ENCODE measurements at regions not wholly inside any gene's neighbourhood (a gene's known extent, or its start where the extent isn't known, plus 50 kb on each side); places are given as distances from the start of the nearest gene placed in this dataset.
A peak's percentile ranks its signal among the peaks of the same experiment; 100 is the strongest.

DNA sequence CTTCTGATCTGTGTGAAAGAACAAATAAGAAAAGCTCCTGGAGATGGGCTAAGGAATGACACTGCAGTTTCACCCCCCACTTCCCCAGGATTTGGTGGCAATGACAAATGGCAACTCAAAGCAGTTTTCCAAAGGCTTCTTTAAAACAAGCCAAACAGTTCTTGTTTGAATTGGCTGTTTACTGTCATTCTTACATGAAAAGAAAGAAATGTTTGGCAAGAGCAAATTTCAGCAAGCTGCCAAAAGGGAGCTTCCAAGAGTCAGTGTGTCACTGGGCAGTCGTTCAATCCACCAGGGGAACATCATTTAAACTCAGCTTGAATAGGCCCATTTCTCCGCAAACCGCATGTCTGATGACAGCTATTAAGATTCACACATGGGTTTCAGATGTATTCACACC, 119.0 kb upstream of the RHOBTB1 start:
- ChIA-PET CTCF (ENCODE audit: low intra/inter-chr PET ratio, low total read pairs) (no interaction called here), POLR2A (interaction anchor here (0.8 to 4.9 kb wide), 8 partner anchors 9 to 120 kb away, joined by 3 to 37 read pairs (median 4); partner anchors contain the start of gene RHOBTB1)
- peak overlapping the region; percentile 52 for H3K4me2 ChIP-seq (ENCODE audit: low read depth, low read length)
- intact Hi-C loops (cut with micrococcal nuclease; ENCODE audit: unreplicated experiment) = loop anchor here (1.0 kb wide), 1 partner anchor 85 kb away; no protein-coding TSS in a partner anchor
- H4K20me1 ChIP-seq (ENCODE audit: insufficient read depth, low read length) = no peaks in the 10 kb centered on the region
- peak overlapping the region; percentile 28; the same call in 1 of the 2 replicates for H3K9ac ChIP-seq (ENCODE audit: insufficient read depth, low read depth, low read length)
- FAIRE-seq = peak; percentile 77
- H3K36me3 ChIP-seq (replicated peaks in 1 of 2; ENCODE audit: control insufficient read depth in 1 of 2, insufficient read depth in 2 of 2, low read length in 2 of 2) = no peaks in the 10 kb centered on the region
- no peak overlapping the region for H3K4me3 ChIP-seq (replicated peaks in 1 of 3; ENCODE audit: insufficient read depth in 1 of 3, low read depth in 2 of 3, low read length in 3 of 3)
- H2AFZ ChIP-seq (ENCODE audit: low read length) = no peak overlapping the region
- H3K27ac ChIP-seq (ENCODE audit: extremely low read length, insufficient read depth, low read length) = peak overlapping the region; percentile 87
- no peaks in the 10 kb centered on the region for H3K9me3 ChIP-seq (ENCODE audit: low read length)
- no TSS peak for BruUV-seq (replicated peaks)
- no peaks in the 10 kb centered on the region for H3K79me2 ChIP-seq (ENCODE audit: insufficient read depth, low read length)
- WGBS (ENCODE audit: low lambda C conversion rate) = 2% methylated on average over 3 of the region's 3 CpGs
- peaks cover 63% of the 10 kb centered on the region for H3K4me1 ChIP-seq (ENCODE audit: insufficient read depth, low read length)
- ATAC-seq = peak; percentile 84
- H3K27me3 ChIP-seq (ENCODE audit: control insufficient read depth in 1 of 2, insufficient read depth in 2 of 2, low read length in 2 of 2) = no peaks in the 10 kb centered on the region
- DNase-seq (ENCODE audit: low spot score) = peak; percentile 95
- in situ Hi-C loops (cut with HindIII; ENCODE audit: extremely low pct_ligation_motif_present, low pct_unique_long_range_greater_than_20kb) = no loop called here
- TF ChIP-seq SALL1 (CRISPR knock-in tag; IDR thresholded peaks at IDR 0.05) = peak; percentile 86
- no peak for TF ChIP-seq ZNF839 (CRISPR knock-in tag; IDR thresholded peaks at IDR 0.05; ENCODE audit: borderline replicate concordance)
- peak; percentile 94 for TF ChIP-seq FOXA3 (CRISPR knock-in tag; IDR thresholded peaks at IDR 0.05)
- TF ChIP-seq NFKB2 (CRISPR knock-in tag; IDR thresholded peaks at IDR 0.05; ENCODE audit: borderline replicate concordance) = no peak
- TF ChIP-seq MIER2 (CRISPR knock-in tag; IDR thresholded peaks at IDR 0.05) = 0 out of 2 replicates have a peak, but pooled peaks have one; percentile 76
- TF ChIP-seq ZNF160 (CRISPR knock-in tag; IDR thresholded peaks at IDR 0.05) = no peak
- no peak for TF ChIP-seq ZNF335 (CRISPR knock-in tag; IDR thresholded peaks at IDR 0.05)
- peak in 1 of 2 experiments; percentile 58; a peak in 2 of 4 replicates for TF ChIP-seq NR2F1 (CRISPR knock-in tag; IDR thresholded peaks at IDR 0.05)
- TF ChIP-seq, protein P1, sequence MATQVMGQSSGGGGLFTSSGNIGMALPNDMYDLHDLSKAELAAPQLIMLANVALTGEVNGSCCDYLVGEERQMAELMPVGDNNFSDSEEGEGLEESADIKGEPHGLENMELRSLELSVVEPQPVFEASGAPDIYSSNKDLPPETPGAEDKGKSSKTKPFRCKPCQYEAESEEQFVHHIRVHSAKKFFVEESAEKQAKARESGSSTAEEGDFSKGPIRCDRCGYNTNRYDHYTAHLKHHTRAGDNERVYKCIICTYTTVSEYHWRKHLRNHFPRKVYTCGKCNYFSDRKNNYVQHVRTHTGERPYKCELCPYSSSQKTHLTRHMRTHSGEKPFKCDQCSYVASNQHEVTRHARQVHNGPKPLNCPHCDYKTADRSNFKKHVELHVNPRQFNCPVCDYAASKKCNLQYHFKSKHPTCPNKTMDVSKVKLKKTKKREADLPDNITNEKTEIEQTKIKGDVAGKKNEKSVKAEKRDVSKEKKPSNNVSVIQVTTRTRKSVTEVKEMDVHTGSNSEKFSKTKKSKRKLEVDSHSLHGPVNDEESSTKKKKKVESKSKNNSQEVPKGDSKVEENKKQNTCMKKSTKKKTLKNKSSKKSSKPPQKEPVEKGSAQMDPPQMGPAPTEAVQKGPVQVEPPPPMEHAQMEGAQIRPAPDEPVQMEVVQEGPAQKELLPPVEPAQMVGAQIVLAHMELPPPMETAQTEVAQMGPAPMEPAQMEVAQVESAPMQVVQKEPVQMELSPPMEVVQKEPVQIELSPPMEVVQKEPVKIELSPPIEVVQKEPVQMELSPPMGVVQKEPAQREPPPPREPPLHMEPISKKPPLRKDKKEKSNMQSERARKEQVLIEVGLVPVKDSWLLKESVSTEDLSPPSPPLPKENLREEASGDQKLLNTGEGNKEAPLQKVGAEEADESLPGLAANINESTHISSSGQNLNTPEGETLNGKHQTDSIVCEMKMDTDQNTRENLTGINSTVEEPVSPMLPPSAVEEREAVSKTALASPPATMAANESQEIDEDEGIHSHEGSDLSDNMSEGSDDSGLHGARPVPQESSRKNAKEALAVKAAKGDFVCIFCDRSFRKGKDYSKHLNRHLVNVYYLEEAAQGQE (IDR thresholded peaks at IDR 0.05; ENCODE audit: borderline replicate concordance in 1 of 2, low read depth in 1 of 2, low read length in 2 of 2) = peak in 1 of 2 experiments; percentile 24; a peak in 1 of 4 replicates
- TF ChIP-seq PHF21A (CRISPR knock-in tag; IDR thresholded peaks at IDR 0.05) = peak; percentile 82
- peak; percentile 77 for TF ChIP-seq MED8 (CRISPR knock-in tag; IDR thresholded peaks at IDR 0.05; ENCODE audit: insufficient replicate concordance)
- TF ChIP-seq ZNF737 (CRISPR knock-in tag; IDR thresholded peaks at IDR 0.05; ENCODE audit: borderline replicate concordance) = no peak
- TF ChIP-seq MEIS2 (CRISPR knock-in tag; IDR thresholded peaks at IDR 0.05) = peak; percentile 93
- TF ChIP-seq TBL1XR1 (IDR thresholded peaks at IDR 0.05; ENCODE audit: borderline replicate concordance, low read length, partially characterized antibody) = no peak
- TF ChIP-seq TOPORS (CRISPR knock-in tag; IDR thresholded peaks at IDR 0.05) = no peak
- peak; percentile 66; the same call in 1 of the 2 replicates for TF ChIP-seq KDM6A (CRISPR knock-in tag; IDR thresholded peaks at IDR 0.05; ENCODE audit: low read depth)
- TF ChIP-seq ZBTB25 (CRISPR knock-in tag; IDR thresholded peaks at IDR 0.05) = peak; percentile 49; the same call in 1 of the 2 replicates
- TF ChIP-seq NFIC (IDR thresholded peaks at IDR 0.05; ENCODE audit: low read length) = peak; percentile 98
- TF ChIP-seq, protein P2, sequence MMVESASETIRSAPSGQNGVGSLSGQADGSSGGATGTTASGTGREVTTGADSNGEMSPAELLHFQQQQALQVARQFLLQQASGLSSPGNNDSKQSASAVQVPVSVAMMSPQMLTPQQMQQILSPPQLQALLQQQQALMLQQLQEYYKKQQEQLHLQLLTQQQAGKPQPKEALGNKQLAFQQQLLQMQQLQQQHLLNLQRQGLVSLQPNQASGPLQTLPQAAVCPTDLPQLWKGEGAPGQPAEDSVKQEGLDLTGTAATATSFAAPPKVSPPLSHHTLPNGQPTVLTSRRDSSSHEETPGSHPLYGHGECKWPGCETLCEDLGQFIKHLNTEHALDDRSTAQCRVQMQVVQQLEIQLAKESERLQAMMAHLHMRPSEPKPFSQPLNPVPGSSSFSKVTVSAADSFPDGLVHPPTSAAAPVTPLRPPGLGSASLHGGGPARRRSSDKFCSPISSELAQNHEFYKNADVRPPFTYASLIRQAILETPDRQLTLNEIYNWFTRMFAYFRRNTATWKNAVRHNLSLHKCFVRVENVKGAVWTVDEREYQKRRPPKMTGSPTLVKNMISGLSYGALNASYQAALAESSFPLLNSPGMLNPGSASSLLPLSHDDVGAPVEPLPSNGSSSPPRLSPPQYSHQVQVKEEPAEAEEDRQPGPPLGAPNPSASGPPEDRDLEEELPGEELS (CRISPR knock-in tag; IDR thresholded peaks at IDR 0.05) = peak; percentile 98
- TF ChIP-seq ISX (CRISPR knock-in tag; conservative IDR thresholded peaks at IDR 0.05) = 0 out of 2 replicates have a peak, but pooled peaks have one; percentile 66
